Esophagus (tissue), 2 donors: ENCODE measurements at regions not wholly inside any gene's neighbourhood (a gene's known extent, or its start where the extent isn't known, plus 50 kb on each side); places are given as distances from the start of the nearest gene placed in this dataset.

Experiments used
- H3K27ac ChIP-seq, 2 donors: one replicate each; pipeline ENCODE4 v1.5.1; 2013; ENCODE audit warnings: low read depth in 2 of 2, mild to moderate bottlenecking in 2 of 2, inconsistent platforms in 1 of 2, low read length in 1 of 2, moderate library complexity in 1 of 2
- H3K27me3 ChIP-seq, 2 donors: one replicate each; pipeline ENCODE4 v1.6.1; 2013; ENCODE audit warnings: low read length in 2 of 2, control low read depth in 1 of 2, mild to moderate bottlenecking in 1 of 2; ENCODE audit not compliant: insufficient read depth in 2 of 2, control insufficient read depth in 1 of 2
- H3K36me3 ChIP-seq, 2 donors: one replicate each; pipeline ENCODE4 v1.6.1; 2013; ENCODE audit warnings: low read length in 1 of 2; ENCODE audit not compliant: control insufficient read depth in 2 of 2, insufficient read depth in 2 of 2
- H3K4me1 ChIP-seq, 2 donors: one replicate each; pipeline ENCODE4 v1.6.1; 2013; ENCODE audit warnings: low read length in 1 of 2; ENCODE audit not compliant: control insufficient read depth in 2 of 2, insufficient read depth in 2 of 2
- H3K4me3 ChIP-seq, 2 donors: one replicate each; pipeline ENCODE4 v1.5.1; 2013; ENCODE audit warnings: low read length in 2 of 2, mild to moderate bottlenecking in 2 of 2, low read depth in 1 of 2, moderate library complexity in 1 of 2
- H3K9me3 ChIP-seq, 2 donors: one replicate each; pipeline ENCODE4 v1.6.1; 2013; ENCODE audit warnings: mild to moderate bottlenecking in 2 of 2, low read depth in 1 of 2, low read length in 1 of 2, moderate library complexity in 1 of 2; ENCODE audit not compliant: control insufficient read depth in 2 of 2, insufficient read depth in 1 of 2
- WGBS, 2 donors: extraction: QIAGEN DNeasy Blood & Tissue Kit; methylation state at CpG; one replicate each; pipeline ENCODE4 v1.1.7; 2013; 5-methylcytosine and 5-hydroxymethylcytosine counted together
- donor health status: healthy with polysubstance abuse.
- donor health status: Bipolar disorder and iron deficiency.

DNA sequence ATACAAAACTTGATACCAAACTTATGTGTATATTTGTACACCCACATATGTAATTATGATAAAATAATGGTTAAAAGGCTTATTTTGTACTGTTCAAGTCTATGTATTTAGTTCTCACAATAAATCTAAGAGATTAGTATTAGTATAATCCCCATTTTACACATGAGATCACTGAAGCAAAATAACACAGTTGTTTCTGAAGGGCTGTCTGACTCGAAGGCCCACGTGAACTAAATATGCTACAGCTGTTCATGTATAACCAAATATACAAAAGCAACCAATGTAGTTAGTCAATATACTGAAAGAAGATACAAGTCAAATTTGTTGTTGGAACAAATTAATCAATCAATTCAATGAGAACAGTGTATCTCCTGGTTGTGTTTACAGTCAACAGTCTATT, 959.2 kb downstream of the EPHA7 start:
- Histone ChIP-seq H3K4me1 (no peaks in the 10 kb centered on the region), H3K36me3 (no peaks in the 10 kb centered on the region), H3K27me3 (no peaks in the 10 kb centered on the region), H3K27ac (no peak overlapping the region), H3K4me3 (no peak overlapping the region), H3K9me3 (no peaks in the 10 kb centered on the region)
- WGBS, 2 donors, result 53 to 55% methylated on average over 2 of the region's 2 CpGs

DNA sequence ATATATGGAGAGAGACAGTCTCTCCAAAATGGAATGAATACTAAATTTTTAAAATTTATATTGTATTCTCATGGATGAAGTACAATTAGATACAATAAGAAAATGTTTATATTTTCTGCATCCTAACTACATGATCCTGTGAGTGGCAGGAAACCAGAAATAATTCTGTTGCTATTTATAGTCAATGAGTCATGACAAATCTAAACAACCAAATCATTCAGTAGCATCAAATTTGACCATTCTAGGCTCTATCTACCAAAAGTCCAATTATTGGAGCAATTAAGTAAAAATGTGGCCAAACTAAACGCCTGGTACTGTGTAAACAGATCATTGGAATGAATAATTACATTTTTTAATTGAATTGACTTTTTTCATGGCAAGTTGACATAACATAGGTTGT, 959.8 kb downstream of the EPHA7 start:
- H3K27me3 ChIP-seq, result no peaks in the 10 kb centered on the region
- H3K27ac ChIP-seq, result no peak overlapping the region
- WGBS, 2 donors, result 0 to 7% methylated on average over 1 of the region's 1 CpG
- H3K36me3 ChIP-seq, result no peaks in the 10 kb centered on the region
- H3K9me3 ChIP-seq, result no peaks in the 10 kb centered on the region
- no peak overlapping the region for H3K4me3 ChIP-seq
- no peaks in the 10 kb centered on the region for H3K4me1 ChIP-seq

- peaks cover 0 to 6% of the 10 kb centered on the region in 2 donors for H3K9me3 ChIP-seq
- no peak overlapping the region for H3K27ac ChIP-seq
- no peaks in the 10 kb centered on the region for H3K36me3 ChIP-seq
- H3K4me3 ChIP-seq, result no peak overlapping the region
- 72 to 81% methylated on average over 3 of the region's 3 CpGs for WGBS, 2 donors
- H3K27me3 ChIP-seq, result no peaks in the 10 kb centered on the region
- H3K4me1 ChIP-seq, result no peaks in the 10 kb centered on the region
These were observed 973.3 kb downstream of the EPHA7 start for GRCh38 chr6:92446052-92446451.

GRCh38 chr6:92433911-92434310, 985.4 kb downstream of the EPHA7 start:
- no peak overlapping the region for H3K27ac ChIP-seq

DNA sequence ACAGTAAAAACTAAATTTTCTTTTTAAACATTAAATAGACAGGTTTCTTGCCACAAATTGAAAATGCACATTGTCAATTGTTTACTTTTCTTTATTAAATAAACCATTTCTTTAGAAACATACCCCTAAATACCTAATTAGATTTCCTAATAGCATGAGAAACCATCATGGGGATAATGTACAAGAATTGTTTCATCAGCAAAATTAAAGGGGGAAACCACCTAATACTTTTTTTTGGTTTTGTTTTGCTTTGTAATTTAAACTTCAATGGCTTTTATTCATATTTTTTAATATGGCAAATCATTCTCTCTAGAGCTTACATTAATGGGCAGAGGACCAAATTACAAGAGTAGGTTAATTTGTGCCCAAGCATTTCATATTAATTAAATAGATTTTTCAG, 987.9 kb downstream of the EPHA7 start:
- no peaks in the 10 kb centered on the region for H3K4me1 ChIP-seq
- no peak overlapping the region for H3K27ac ChIP-seq
- H3K9me3 ChIP-seq, result no peaks in the 10 kb centered on the region
- H3K27me3 ChIP-seq, result no peaks in the 10 kb centered on the region
- no peaks in the 10 kb centered on the region for H3K36me3 ChIP-seq
- H3K4me3 ChIP-seq, result no peak overlapping the region

More at GRCh38 chr6:92433911-92434310, 985.4 kb downstream of the EPHA7 start:
- Histone ChIP-seq H3K4me1 (no peaks in the 10 kb centered on the region), H3K36me3 (no peaks in the 10 kb centered on the region), H3K27me3 (no peaks in the 10 kb centered on the region), H3K4me3 (no peak overlapping the region), H3K9me3 (no peaks in the 10 kb centered on the region)
- 59% methylated on average over 1 of the region's 1 CpG for WGBS, 2 donors

- Histone ChIP-seq H3K9me3 (no peaks in the 10 kb centered on the region), H3K27me3 (no peaks in the 10 kb centered on the region), H3K4me3 (no peak overlapping the region), H3K4me1 (no peaks in the 10 kb centered on the region), H3K36me3 (no peaks in the 10 kb centered on the region), H3K27ac (no peak overlapping the region)
- whole genome bisulfite sequencing, 2 donors, result 74 to 84% methylated on average over 2 of the region's 2 CpGs
These were observed 990.9 kb downstream of the EPHA7 start for GRCh38 chr6:92428448-92428847.

DNA sequence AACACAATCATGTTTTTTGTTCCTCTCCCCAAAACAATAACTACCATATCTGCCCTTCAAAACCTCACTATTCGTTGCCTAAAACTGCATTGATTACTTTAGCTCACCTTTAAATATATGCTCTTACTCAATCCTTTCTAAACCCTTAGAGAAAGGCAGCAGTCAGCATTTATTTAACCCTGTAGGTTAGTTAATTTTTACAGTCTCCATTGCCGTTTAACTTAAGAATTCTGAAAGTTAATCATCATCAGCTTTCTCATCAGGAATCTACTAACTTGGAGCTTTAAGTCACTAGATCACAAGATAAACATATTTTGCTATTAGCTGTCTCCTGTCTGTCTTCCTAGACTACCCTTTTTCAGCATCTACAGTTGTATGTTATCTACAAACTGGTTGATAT, 991.9 kb downstream of the EPHA7 start:
- no peak overlapping the region for H3K4me3 ChIP-seq
- H3K4me1 ChIP-seq, result no peaks in the 10 kb centered on the region
- 66% methylated on average over 2 of the region's 2 CpGs for WGBS, 2 donors
- H3K36me3 ChIP-seq, result no peaks in the 10 kb centered on the region
- no peak overlapping the region for H3K27ac ChIP-seq
- H3K9me3 ChIP-seq, result no peaks in the 10 kb centered on the region
- H3K27me3 ChIP-seq, result no peaks in the 10 kb centered on the region

DNA sequence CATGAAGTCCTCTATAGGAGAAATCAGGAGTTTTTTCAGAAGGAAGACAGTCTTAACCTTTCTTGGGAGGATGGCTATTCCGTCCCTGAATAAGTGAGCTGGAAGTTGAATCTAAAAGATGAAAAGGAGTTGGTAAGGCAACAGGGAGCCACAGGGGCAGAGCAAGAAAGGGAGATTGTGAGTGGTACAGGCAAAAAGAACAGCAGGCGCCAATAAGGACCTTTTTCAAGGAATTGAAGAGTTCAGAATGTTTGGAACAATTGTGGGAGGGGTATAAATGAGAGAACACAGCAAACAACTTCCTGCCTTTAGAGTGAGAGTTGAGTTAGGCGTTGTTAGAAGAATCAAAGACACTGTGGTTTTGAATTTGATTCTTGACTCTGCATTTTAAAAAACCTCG, 1003.7 kb downstream of the EPHA7 start:
- WGBS, 2 donors, result 48 to 59% methylated on average over 4 of the region's 4 CpGs
- Histone ChIP-seq H3K9me3 (peaks cover under 1 to 2% of the 10 kb centered on the region in 2 donors), H3K4me3 (no peak overlapping the region), H3K27ac (no peak overlapping the region), H3K4me1 (no peaks in the 10 kb centered on the region), H3K36me3 (no peaks in the 10 kb centered on the region), H3K27me3 (no peaks in the 10 kb centered on the region)

- no peaks in the 10 kb centered on the region for H3K27me3 ChIP-seq
- no peak overlapping the region for H3K4me3 ChIP-seq
- no peak overlapping the region for H3K27ac ChIP-seq
- peaks cover 0 to 2% of the 10 kb centered on the region in 2 donors for H3K9me3 ChIP-seq
- H3K36me3 ChIP-seq, result no peaks in the 10 kb centered on the region
- H3K4me1 ChIP-seq, result no peaks in the 10 kb centered on the region
These were observed 1011.0 kb downstream of the EPHA7 start for GRCh38 chr6:92408350-92408749.

DNA sequence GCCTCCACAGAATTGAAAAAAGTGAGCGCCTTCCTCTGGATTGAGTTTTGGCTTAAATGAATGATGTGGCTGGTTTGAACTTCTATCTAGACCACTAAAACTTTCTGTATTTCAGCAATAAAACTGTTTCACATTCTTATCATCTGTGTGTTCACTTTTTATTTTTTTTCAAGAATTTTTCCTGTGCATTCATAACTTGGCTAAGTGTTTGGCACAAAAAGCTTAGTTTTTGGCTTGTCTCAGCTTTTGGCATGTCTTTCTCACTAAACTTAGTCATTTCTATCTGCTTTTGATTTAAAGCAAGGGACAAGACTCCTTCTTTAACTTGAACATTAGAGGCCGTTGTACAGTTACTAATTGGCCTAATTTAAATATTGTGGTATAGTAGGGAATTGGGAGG, 1015.1 kb downstream of the EPHA7 start:
- Histone ChIP-seq H3K4me1 (no peaks in the 10 kb centered on the region), H3K4me3 (no peak overlapping the region), H3K27ac (no peak overlapping the region), H3K27me3 (no peaks in the 10 kb centered on the region), H3K9me3 (no peaks in the 10 kb centered on the region), H3K36me3 (no peaks in the 10 kb centered on the region)
- WGBS, 2 donors, result 53 to 67% methylated on average over 2 of the region's 2 CpGs
